T-helper 17 cell (primary cell): ENCODE measurements at regions not wholly inside any gene's neighbourhood (a gene's known extent, or its start where the extent isn't known, plus 50 kb on each side); places are given as distances from the start of the nearest gene placed in this dataset.

ENCODE experiments used
- ATAC-seq: fragments of 150-1000 bp; cut with Tn5 transposase; 2 replicates; pipeline ENCODE4 v1.10.0; 2021; ENCODE audit warnings: mild to moderate bottlenecking, moderate library complexity
- DNase-seq, 3 donors: peaks; one replicate each; pipeline versions ENCODE4 v3.0.0 to v3.0.0-alpha.2; 2020 to 2021
- H3K9me3 ChIP-seq: one replicate; pipeline ENCODE4 v1.7.0; 2013; ENCODE audit warnings: low read length, mild to moderate bottlenecking; ENCODE audit not compliant: control insufficient read depth, poor library complexity, severe bottlenecking
- H3K27ac Mint-ChIP-seq: one replicate; pipeline ENCODE4 v1.8.0; 2022; ENCODE audit warnings: mild to moderate bottlenecking, moderate library complexity, mixed read lengths
- H3K27me3 Mint-ChIP-seq: one replicate; pipeline ENCODE4 v1.8.0; 2022; ENCODE audit warnings: mixed read lengths
- H3K36me3 Mint-ChIP-seq: one replicate; pipeline ENCODE4 v1.8.0; 2022; ENCODE audit warnings: low read depth, mixed read lengths
- H3K4me1 Mint-ChIP-seq: one replicate; pipeline ENCODE4 v1.8.0; 2022; ENCODE audit warnings: mild to moderate bottlenecking, mixed read lengths
- H3K4me3 Mint-ChIP-seq: one replicate; pipeline ENCODE4 v1.8.0; 2022; ENCODE audit warnings: mild to moderate bottlenecking, moderate library complexity, mixed read lengths

DNA sequence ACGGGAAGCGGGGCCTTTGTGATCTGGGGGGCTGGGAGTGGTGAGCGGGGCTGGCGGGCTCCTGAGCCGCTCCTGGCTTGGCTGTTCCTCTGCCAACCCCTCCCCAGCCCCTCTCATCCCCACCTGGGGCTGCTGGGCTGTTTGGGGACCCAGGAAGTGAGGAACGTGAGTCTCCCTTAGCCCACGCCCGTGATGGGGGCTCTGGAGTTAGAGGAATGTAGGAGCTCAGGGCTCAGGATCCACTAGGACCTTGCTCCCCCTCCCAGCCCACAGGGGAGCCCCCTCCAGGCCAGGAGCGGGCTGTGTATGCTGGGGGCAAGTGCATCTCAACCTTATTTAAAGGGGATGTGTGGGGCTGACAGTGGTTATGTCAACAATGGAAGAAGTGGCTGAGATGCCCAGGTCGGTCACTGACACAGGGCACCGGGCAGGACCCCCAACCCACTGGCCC is 134.1 kb downstream of the URI1 start:
- no peaks in the 10 kb centered on the region for H3K9me3 ChIP-seq
- no peak overlapping the region for H3K27ac Mint-ChIP-seq
- ATAC-seq (no peak), DNase-seq (no peak)
- H3K27me3 Mint-ChIP-seq = peaks cover 42% of the 10 kb centered on the region
- no peaks in the 10 kb centered on the region for H3K36me3 Mint-ChIP-seq
- H3K4me1 Mint-ChIP-seq = no peaks in the 10 kb centered on the region
- H3K4me3 Mint-ChIP-seq = no peak overlapping the region

DNA sequence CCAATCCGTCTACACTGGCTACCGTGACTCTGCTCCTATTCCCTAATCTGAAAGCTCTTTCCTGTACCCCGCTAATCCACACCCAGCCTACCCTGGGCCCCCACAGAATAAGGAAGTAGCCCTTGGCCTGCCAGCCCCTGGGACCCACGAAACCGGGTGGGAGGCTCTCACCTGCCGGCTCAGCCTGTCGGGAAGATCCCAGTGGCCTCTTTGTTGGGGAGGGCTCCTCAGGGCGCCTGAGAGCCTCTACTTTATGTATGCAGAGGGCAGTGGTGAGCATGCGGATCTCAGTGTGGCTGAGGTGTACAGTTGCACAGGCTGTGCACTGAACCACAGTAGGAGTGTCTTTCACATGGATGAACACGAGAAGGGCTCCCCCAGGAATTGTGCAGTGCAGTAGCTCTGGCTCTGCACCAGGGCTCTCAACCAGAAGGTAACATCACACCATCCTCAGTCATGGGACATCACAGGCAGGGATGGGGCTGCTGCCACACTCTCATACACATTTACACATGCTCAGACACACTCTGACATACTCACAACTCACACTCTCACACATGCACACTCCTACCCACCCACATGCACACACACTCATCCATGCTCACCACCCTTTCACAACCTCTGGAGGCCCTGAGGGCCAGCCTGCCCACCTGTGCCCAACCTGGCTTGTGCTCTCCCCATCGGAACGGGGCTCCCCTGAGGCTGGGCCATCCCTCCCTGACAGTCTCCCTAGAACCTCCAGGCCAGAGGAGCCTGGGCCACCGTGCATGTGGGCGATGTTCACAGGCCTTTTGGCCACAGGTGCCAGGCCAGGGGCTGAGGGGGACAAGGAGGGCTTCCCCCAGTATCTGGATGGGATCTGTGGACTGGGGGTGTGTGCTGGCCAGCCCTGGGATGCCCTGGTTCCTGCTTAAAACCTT is 135.0 kb downstream of the URI1 start:
- H3K27me3 Mint-ChIP-seq = peaks cover 49% of the 10 kb centered on the region
- no peak for ATAC-seq
- no peak for DNase-seq
- H3K36me3 Mint-ChIP-seq = no peaks in the 10 kb centered on the region
- H3K4me3 Mint-ChIP-seq = no peak overlapping the region
- H3K27ac Mint-ChIP-seq = no peak overlapping the region
- H3K4me1 Mint-ChIP-seq = no peaks in the 10 kb centered on the region
- H3K9me3 ChIP-seq = no peaks in the 10 kb centered on the region

DNA sequence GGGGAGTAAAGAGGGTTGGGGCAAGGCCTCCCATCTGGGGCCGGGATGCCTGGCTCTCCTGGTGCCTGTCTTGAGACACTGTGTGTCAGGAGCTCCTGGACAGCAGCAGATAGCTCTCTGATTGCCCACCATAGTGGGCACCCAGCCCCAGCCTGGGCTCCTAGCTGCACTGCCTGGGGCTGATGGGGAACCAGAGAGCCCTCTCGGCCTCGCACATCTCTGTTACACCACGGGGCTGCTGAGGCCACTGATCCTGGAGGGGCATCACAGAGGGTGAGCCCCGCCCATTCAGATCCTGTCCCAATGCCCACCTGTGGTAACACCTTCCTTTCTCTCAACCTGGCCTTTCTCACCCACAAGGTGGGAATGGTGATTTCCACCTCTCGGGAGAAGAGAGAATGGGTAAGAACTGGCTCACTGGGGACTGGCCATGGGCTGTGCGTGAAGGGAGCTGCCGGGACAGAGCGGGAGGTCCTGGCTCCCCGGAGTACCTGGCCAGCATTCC is 135.9 kb downstream of the URI1 start:
- Mint-ChIP-seq H3K27me3 (peaks cover 58% of the 10 kb centered on the region), H3K4me1 (no peaks in the 10 kb centered on the region), H3K36me3 (peaks cover 5% of the 10 kb centered on the region), H3K4me3 (no peak overlapping the region), H3K27ac (no peak overlapping the region)
- DNase-seq = no peak
- no peaks in the 10 kb centered on the region for H3K9me3 ChIP-seq
- no peak for ATAC-seq

DNA sequence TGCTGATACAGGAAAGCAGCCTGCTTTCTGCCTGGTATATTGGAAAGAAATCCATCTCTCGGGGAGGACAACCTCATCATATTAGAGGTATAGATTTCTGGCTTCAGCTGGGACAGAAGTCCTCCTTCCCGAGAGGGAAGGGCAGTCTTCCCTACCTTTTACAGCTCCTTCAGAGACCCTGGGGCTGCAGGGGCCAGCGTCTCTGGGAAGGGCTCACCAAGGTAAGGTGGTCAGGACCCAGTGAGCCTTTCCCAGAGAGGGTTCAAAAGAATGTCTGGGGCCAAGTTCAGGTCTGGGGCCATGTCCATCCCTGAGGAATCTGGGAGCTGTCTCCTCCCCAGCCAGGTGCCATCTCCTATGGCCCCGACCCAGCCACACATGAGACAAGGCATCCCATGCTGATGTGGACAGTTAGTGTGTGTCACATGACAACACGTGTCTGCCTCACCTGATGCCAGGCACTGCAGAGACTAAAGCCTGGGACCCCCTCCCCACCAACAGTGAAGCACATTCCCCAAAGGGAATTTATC is 136.4 kb downstream of the URI1 start:
- peaks cover 62% of the 10 kb centered on the region for H3K27me3 Mint-ChIP-seq
- ATAC-seq (no peak), DNase-seq (no peak)
- peaks cover 5% of the 10 kb centered on the region for H3K36me3 Mint-ChIP-seq
- no peak overlapping the region for H3K27ac Mint-ChIP-seq
- no peaks in the 10 kb centered on the region for H3K9me3 ChIP-seq
- no peak overlapping the region for H3K4me3 Mint-ChIP-seq
- H3K4me1 Mint-ChIP-seq = no peaks in the 10 kb centered on the region

DNA sequence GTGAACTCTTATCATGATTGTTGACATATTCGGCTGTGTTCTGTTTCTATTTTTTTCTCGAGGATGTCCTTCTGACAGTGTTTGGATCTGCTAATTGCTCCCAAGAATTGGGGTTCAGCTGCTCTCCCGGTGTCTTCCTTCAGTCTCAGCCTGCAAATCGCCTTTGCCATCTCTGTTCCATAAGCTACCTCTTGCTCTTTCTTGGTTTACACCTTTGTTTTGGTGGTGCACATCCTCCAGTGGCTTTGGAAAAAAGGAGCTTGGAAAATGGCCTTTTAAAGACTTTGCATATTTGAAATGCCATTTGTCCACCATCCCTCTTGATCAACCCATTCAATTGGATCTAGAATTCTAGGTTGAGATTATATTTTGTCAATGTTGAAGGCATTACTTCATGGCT is 137.2 kb downstream of the URI1 start:
- no peaks in the 10 kb centered on the region for H3K4me1 Mint-ChIP-seq
- no peak for DNase-seq
- no peak for ATAC-seq
- peaks cover 5% of the 10 kb centered on the region for H3K36me3 Mint-ChIP-seq
- H3K9me3 ChIP-seq = no peaks in the 10 kb centered on the region
- peaks cover 65% of the 10 kb centered on the region for H3K27me3 Mint-ChIP-seq
- no peak overlapping the region for H3K27ac Mint-ChIP-seq
- H3K4me3 Mint-ChIP-seq = no peak overlapping the region

DNA sequence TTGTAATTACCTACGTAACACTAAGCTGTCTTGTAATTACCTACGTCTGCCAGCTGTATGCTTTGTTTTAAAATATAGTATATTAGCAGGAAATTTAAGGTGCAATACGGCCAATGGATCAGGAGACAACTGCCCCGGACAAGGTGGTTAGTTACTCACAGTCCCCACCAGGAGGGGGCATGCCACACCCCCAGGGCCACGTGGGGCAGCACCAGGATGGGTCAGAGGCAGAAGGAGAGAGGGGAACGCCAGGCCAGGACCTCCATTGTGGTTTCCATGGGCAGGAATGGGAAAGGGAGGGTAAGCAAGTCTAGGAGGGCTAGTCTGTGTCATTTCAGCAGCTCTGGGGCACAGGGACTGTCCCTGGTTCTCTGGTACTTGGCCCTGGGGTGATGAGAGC is 140.1 kb downstream of the URI1 start:
- DNase-seq (no peak), ATAC-seq (no peak)
- no peak overlapping the region for H3K4me3 Mint-ChIP-seq
- H3K4me1 Mint-ChIP-seq = peaks cover 2% of the 10 kb centered on the region
- no peaks in the 10 kb centered on the region for H3K9me3 ChIP-seq
- H3K27me3 Mint-ChIP-seq = peaks cover 55% of the 10 kb centered on the region
- H3K27ac Mint-ChIP-seq = no peak overlapping the region
- H3K36me3 Mint-ChIP-seq = peaks cover 5% of the 10 kb centered on the region

DNA sequence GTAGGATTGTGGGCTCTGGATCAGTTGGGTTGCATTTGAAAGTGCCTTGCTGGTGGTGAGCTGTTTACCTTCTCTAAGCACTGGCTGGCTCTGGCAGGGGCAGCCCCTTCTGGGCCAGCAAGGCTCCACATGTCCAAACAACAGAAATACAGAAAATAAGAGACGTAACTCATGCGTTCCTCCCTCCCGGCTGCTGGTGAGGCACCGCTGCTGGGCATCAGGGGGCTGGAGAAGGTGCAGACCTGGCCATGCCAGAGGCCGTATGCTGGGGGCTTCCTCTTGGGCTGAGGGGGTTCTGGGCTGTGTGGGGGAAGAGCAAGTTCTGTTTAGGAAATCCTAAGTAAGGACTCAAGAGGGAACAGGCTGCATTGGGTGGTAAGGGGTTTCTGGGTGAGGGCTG is 140.6 kb downstream of the URI1 start:
- DNase-seq (no peak), ATAC-seq (no peak)
- H3K4me1 Mint-ChIP-seq = peaks cover 2% of the 10 kb centered on the region
- no peak overlapping the region for H3K4me3 Mint-ChIP-seq
- H3K27ac Mint-ChIP-seq = no peak overlapping the region
- peaks cover 5% of the 10 kb centered on the region for H3K36me3 Mint-ChIP-seq
- no peaks in the 10 kb centered on the region for H3K9me3 ChIP-seq
- peaks cover 57% of the 10 kb centered on the region for H3K27me3 Mint-ChIP-seq

DNA sequence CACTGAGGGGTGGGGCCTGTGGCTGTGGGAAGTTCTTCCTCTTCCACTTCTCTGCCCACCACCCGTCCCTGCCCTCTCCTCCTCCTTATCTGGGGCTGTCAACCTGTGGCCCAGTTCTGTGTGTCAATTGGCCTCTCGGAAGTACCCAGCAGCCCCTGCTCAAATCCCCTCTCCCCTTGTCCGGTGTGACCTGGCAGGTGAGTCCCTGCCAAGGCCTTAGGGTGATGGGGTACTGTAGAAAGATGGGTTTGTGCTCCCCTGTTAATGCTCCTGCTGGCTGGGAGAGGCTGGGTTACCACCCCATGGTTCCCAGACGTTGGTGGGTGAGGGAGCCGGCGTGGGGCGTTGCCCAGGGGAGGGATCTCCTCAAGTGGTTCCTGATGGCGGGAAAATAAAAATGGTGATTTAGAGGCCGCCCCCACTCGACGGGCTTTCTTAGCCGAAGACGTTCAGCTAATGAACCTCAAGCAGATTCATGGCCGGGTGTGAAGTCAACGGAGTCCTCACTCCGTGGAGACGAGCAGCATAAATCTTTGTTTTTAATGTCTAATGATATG is 141.2 kb downstream of the URI1 start:
- Mint-ChIP-seq H3K27me3 (peaks cover 59% of the 10 kb centered on the region), H3K4me3 (no peak overlapping the region), H3K27ac (no peak overlapping the region), H3K4me1 (peaks cover 2% of the 10 kb centered on the region), H3K36me3 (peaks cover 5% of the 10 kb centered on the region)
- ATAC-seq = no peak
- DNase-seq = no peak
- H3K9me3 ChIP-seq = no peaks in the 10 kb centered on the region

DNA sequence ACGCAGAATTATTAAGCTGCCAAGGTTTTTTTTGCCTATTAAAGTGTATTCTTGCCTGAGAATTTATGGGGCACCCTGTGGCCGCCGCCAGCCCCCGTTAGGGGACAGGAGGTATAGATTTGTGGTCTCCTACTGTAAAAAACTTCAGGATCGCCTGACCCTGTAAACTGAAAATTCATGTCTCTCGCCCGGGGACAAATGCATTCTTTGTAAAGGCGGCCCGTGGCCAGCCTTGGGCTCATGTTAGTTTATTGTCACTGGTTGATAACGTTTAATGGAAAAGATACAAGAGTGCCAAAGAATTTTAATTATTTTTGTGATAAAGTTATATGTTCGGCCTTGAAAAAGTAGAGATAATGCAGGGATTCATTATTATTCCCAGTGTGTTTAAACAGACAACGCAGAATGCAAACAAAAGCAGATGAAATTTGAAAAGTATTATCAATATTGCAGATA is 141.7 kb downstream of the URI1 start:
- H3K9me3 ChIP-seq = no peaks in the 10 kb centered on the region
- no peak overlapping the region for H3K4me3 Mint-ChIP-seq
- peaks cover 59% of the 10 kb centered on the region for H3K27me3 Mint-ChIP-seq
- H3K27ac Mint-ChIP-seq = no peak overlapping the region
- no peak for ATAC-seq
- no peak for DNase-seq
- H3K36me3 Mint-ChIP-seq = peaks cover 5% of the 10 kb centered on the region
- H3K4me1 Mint-ChIP-seq = peaks cover 2% of the 10 kb centered on the region

DNA sequence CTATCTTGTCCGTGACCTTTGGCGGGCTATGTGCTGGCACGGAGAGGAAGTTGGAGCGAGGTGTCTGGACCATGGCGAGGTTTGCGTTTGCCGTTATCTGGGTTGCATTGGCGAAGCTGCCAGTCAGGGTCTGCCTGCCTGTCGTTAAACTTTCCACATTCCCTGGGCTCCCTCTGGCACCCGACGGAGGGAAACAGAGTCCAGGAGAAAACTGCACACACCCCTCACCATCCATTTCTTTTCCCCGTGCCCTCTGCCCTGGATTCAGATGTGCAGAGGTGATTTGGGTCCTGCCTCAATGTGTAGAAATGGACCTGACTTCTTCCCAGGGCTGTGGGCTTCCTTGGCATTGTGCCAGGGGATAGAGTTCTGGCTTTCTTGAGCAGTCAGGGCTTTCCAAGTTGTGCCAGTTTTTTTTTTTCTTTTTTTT is 142.4 kb downstream of the URI1 start:
- H3K4me1 Mint-ChIP-seq = peaks cover 2% of the 10 kb centered on the region
- H3K27me3 Mint-ChIP-seq = peaks cover 54% of the 10 kb centered on the region
- H3K36me3 Mint-ChIP-seq = peaks cover 5% of the 10 kb centered on the region
- no peak for ATAC-seq
- no peak overlapping the region for H3K4me3 Mint-ChIP-seq
- no peak overlapping the region for H3K27ac Mint-ChIP-seq
- DNase-seq = no peak
- no peaks in the 10 kb centered on the region for H3K9me3 ChIP-seq

DNA sequence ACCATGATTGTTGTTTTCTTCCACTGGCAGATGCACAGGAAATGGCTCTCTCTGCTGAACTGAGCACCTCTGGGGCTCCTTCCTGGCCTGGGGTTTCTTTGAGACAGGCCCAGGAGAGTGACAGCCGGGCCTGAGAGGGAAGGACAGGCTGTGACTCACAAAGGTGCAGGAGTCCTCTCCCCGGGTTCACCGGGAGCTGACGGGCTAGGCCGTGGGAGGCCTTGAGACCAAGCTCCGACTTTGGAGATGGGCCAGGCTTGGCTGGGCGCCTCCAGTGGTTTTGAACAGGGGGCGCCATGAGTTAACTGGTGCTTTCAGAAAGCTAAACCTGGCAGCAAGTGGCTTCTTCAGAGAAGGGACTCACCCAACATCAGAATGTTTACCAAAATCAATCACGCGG is 143.4 kb downstream of the URI1 start:
- DNase-seq = no peak
- Mint-ChIP-seq H3K27me3 (peaks cover 47% of the 10 kb centered on the region), H3K4me3 (no peak overlapping the region), H3K27ac (no peak overlapping the region), H3K36me3 (peaks cover 5% of the 10 kb centered on the region), H3K4me1 (peaks cover 2% of the 10 kb centered on the region)
- no peak for ATAC-seq
- no peaks in the 10 kb centered on the region for H3K9me3 ChIP-seq

DNA sequence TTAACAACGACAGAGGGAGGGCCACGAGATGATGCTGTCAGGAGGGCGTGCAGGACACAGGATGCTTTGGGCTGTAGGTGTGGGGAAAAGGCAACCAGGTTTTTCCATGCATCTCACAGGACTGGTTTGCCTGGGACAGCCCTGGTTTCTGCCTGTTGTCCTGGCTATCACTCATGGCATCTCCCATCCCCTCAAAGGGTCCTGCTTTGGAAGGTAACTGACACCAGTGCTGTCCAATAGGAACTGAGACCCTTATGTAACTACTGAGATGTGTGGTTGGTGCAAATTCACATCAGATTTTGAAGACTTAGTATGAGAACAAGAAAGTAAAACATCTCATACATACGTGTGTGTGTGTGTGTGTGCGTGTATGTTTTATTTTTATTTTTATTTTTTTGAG is 144.2 kb downstream of the URI1 start:
- H3K9me3 ChIP-seq = no peaks in the 10 kb centered on the region
- no peak overlapping the region for H3K27ac Mint-ChIP-seq
- no peak overlapping the region for H3K4me3 Mint-ChIP-seq
- peaks cover 43% of the 10 kb centered on the region for H3K27me3 Mint-ChIP-seq
- DNase-seq (no peak), ATAC-seq (no peak)
- peaks cover 5% of the 10 kb centered on the region for H3K36me3 Mint-ChIP-seq
- H3K4me1 Mint-ChIP-seq = peaks cover 2% of the 10 kb centered on the region

DNA sequence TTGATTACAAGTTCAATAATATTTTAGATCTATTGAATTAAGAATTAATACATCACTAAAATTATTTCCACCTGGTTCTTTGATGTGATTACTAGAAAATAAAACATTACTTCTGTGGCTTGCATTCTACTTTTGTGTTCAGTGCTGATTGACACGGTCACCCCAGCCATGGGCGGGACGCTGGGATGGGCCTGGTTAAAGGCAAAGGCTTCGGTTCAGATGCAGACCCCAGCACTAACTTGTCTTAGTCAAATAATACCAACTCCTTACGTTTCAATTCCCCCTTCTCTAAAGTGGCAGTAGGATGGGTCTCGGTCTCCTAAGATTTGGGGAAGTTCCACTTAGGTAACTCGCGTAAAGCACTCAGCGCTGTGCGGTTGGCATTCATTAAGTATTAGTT is 144.9 kb downstream of the URI1 start:
- Mint-ChIP-seq H3K27me3 (peaks cover 42% of the 10 kb centered on the region), H3K36me3 (peaks cover 5% of the 10 kb centered on the region), H3K4me1 (peaks cover 2% of the 10 kb centered on the region), H3K4me3 (no peak overlapping the region), H3K27ac (no peak overlapping the region)
- DNase-seq = no peak
- no peak for ATAC-seq
- no peaks in the 10 kb centered on the region for H3K9me3 ChIP-seq
